Right lobe of liver (tissue), 6 donors: ENCODE measurements at regions not wholly inside any gene's neighbourhood (a gene's known extent, or its start where the extent isn't known, plus 50 kb on each side); places are given as distances from the start of the nearest gene placed in this dataset.

Experiments used
- ATAC-seq, 4 donors: fragments of 200-7000 bp; cut with Tn5 transposase; one replicate each; pipeline ENCODE4 v1.9.1; 2020; ENCODE audit warnings: mild to moderate bottlenecking in 4 of 4, moderate library complexity in 4 of 4
- DNase-seq, 3 donors: peaks; one replicate each; pipeline ENCODE4 v3.0.0-alpha.2; 2020
- H3K27ac ChIP-seq, 3 donors: fragments of 200-600 bp; one replicate each; pipeline ENCODE4 v1.8.0; 2022
- H3K27me3 ChIP-seq, 2 donors: fragments of 200-600 bp; one replicate each; pipeline ENCODE4 v1.8.0; 2022
- H3K36me3 ChIP-seq, 4 donors: fragments of 200-600 bp; sonication (generic) in 1 of 4; one replicate each; pipeline versions ENCODE4 v1.5.1 to v1.8.0; 2017 to 2022; ENCODE audit warnings: control low read depth in 1 of 4
- H3K4me1 ChIP-seq, 4 donors: fragments of 200-600 bp; sonication (generic) in 1 of 4; one replicate each; pipeline versions ENCODE4 v1.5.1 to v1.8.0; 2017 to 2022; ENCODE audit warnings: control low read depth in 1 of 4
- H3K4me3 ChIP-seq, 3 donors: fragments of 200-600 bp; one replicate each; pipeline ENCODE4 v1.8.0; 2022
- H3K9me3 ChIP-seq, 4 donors: fragments of 200-600 bp; sonication (generic) in 1 of 4; one replicate each; pipeline versions ENCODE4 v1.5.1 to v1.8.0; 2017 to 2022; ENCODE audit warnings: control low read depth in 1 of 4
- CTCF ChIP-seq, 4 donors: fragments of 200-600 bp in 3 of 4; fragments of 450-650 bp in 1 of 4; IDR thresholded peaks; one replicate each; pipeline versions ENCODE4 v1.5.1 to v1.8.0; 2016 to 2022; ENCODE audit warnings: antibody characterized with exemption in 4 of 4, mild to moderate bottlenecking in 2 of 4
- POLR2A ChIP-seq: fragments of 450-650 bp; IDR thresholded peaks from one replicate; pipeline ENCODE4 v1.6.1; 2017; ENCODE audit warnings: antibody characterized with exemption, mild to moderate bottlenecking
- WGBS: methylation state at CpG from one replicate; pipeline ENCODE4 v1.1.6; 2018; ENCODE audit warnings: low coverage, low lambda C conversion rate; ENCODE audit not compliant: insufficient coverage; ENCODE audit errors: missing lambda C conversion rate; 5-methylcytosine and 5-hydroxymethylcytosine counted together
- intact Hi-C, 2 donors: fragments of 100-400 bp; cut with DNase I; formaldehyde crosslinking; loops; one replicate each; pipeline versions ENCODE4 v1.11.2 to v1.14.1; 2022
- donor health status: DM: no; HTN: yes; CAD: no.
- donor health status: DM: no; HTN: no; CAD: no.
- donor health status: DM: no; HTN: no; CAD: no.
- donor health status: DM: no; HTN: yes; CAD: no.
- donor health status: DM: no; HTN: yes; CAD: no.

- Histone ChIP-seq H3K36me3 (no peaks in the 10 kb centered on the region), H3K27me3 (no peaks in the 10 kb centered on the region), H3K4me1 (peaks cover 0 to 4% (median 0%) of the 10 kb centered on the region in 4 donors), H3K9me3 (no peaks in the 10 kb centered on the region), H3K4me3 (no peak overlapping the region), H3K27ac (no peak overlapping the region)
- no peak for DNase-seq
- intact Hi-C loops = no loop called here
- no peak for ATAC-seq
- no peak for TF ChIP-seq POLR2A
- no peak for TF ChIP-seq CTCF (IDR thresholded peaks at IDR 0.05)
Measured at GRCh38 chr18:26705757-26706156, 157.4 kb upstream of the KCTD1 start.

GRCh38 chr18:26703170-26703930, 155.0 kb upstream of the KCTD1 start:
- Histone ChIP-seq H3K27me3 (no peaks in the 10 kb centered on the region), H3K4me1 (no peaks in the 10 kb centered on the region), H3K36me3 (no peaks in the 10 kb centered on the region), H3K27ac (no peak overlapping the region), H3K4me3 (no peak overlapping the region), H3K9me3 (no peaks in the 10 kb centered on the region)
- DNase-seq (no peak), ATAC-seq (no peak)
- intact Hi-C loops = no loop called here
- TF ChIP-seq CTCF (IDR thresholded peaks at IDR 0.05) = no peak
- no peak for TF ChIP-seq POLR2A
- WGBS = 75% methylated on average over 7 of the region's 7 CpGs

- no peaks in the 10 kb centered on the region for H3K27me3 ChIP-seq
- TF ChIP-seq CTCF (IDR thresholded peaks at IDR 0.05) (no peak), POLR2A (no peak)
Measured at GRCh38 chr18:26702086-26702485, 153.7 kb upstream of the KCTD1 start.

GRCh38 chr18:26700728-26701127, 152.4 kb upstream of the KCTD1 start:
- Histone ChIP-seq H3K27me3 (no peaks in the 10 kb centered on the region), H3K4me1 (no peaks in the 10 kb centered on the region), H3K36me3 (no peaks in the 10 kb centered on the region), H3K27ac (no peak overlapping the region), H3K4me3 (no peak overlapping the region), H3K9me3 (no peaks in the 10 kb centered on the region)
- no peak for TF ChIP-seq CTCF (IDR thresholded peaks at IDR 0.05)
- no peak for TF ChIP-seq POLR2A
- intact Hi-C loops = no loop called here
- ATAC-seq (no peak), DNase-seq (no peak)
- whole genome bisulfite sequencing = 75% methylated on average over 2 of the region's 2 CpGs

More at GRCh38 chr18:26702086-26702485, 153.7 kb upstream of the KCTD1 start:
- no peak for ATAC-seq
- Histone ChIP-seq H3K9me3 (no peaks in the 10 kb centered on the region), H3K4me3 (no peak overlapping the region), H3K27ac (no peak overlapping the region), H3K4me1 (no peaks in the 10 kb centered on the region), H3K36me3 (no peaks in the 10 kb centered on the region)
- no peak for DNase-seq
- WGBS = 63% methylated on average over 5 of the region's 6 CpGs
- intact Hi-C loops = no loop called here

GRCh38 chr18:26700201-26700600, 151.8 kb upstream of the KCTD1 start:
- Histone ChIP-seq H3K27ac (no peak overlapping the region), H3K36me3 (no peaks in the 10 kb centered on the region), H3K4me1 (no peaks in the 10 kb centered on the region), H3K9me3 (no peaks in the 10 kb centered on the region), H3K4me3 (no peak overlapping the region), H3K27me3 (no peaks in the 10 kb centered on the region)
- DNase-seq (no peak), ATAC-seq (no peak)
- intact Hi-C loops = no loop called here
- TF ChIP-seq CTCF (IDR thresholded peaks at IDR 0.05) (no peak), POLR2A (no peak)
